ENCODE measurements at regions not wholly inside any gene's neighbourhood (a gene's known extent, or its start where the extent isn't known, plus 50 kb on each side); places are given as distances from the start of the nearest gene placed in this dataset.

DNA sequence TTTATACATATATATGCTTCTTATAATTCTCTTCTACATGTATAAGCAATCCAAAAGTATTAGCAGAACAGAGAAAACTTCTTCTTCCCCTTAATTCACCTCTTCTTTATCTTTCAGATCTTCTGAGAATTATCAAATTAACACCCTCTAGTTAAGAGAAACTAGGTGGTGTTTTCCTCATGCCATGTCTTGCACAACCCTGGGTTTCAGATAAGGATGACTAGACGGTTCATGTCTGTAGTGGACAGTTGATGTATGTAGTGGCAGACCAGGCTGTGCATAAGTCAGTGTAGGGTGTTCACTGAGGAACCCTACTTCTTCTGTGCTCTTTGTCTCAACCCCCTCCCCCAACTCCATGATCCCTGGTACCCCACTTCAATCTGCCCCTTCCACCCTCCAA, 187.3 kb downstream of the SAMD5 start:
- H3K27ac ChIP-seq, result no peak overlapping the region
- DNase-seq (ENCODE audit: low spot score in 2 of 2), result no peak
- H3K36me3 ChIP-seq, result no peaks in the 10 kb centered on the region
- no peaks in the 10 kb centered on the region for H3K4me1 ChIP-seq
- no peaks in the 10 kb centered on the region for H3K9me3 ChIP-seq
- no peak overlapping the region for H3K4me3 ChIP-seq
- H3K27me3 ChIP-seq, result no peaks in the 10 kb centered on the region
- TF ChIP-seq POLR2AphosphoS5 (IDR thresholded peaks at IDR 0.05) (no peak), POLR2A (IDR thresholded peaks at IDR 0.05) (no peak)
- TF ChIP-seq, protein P1, sequence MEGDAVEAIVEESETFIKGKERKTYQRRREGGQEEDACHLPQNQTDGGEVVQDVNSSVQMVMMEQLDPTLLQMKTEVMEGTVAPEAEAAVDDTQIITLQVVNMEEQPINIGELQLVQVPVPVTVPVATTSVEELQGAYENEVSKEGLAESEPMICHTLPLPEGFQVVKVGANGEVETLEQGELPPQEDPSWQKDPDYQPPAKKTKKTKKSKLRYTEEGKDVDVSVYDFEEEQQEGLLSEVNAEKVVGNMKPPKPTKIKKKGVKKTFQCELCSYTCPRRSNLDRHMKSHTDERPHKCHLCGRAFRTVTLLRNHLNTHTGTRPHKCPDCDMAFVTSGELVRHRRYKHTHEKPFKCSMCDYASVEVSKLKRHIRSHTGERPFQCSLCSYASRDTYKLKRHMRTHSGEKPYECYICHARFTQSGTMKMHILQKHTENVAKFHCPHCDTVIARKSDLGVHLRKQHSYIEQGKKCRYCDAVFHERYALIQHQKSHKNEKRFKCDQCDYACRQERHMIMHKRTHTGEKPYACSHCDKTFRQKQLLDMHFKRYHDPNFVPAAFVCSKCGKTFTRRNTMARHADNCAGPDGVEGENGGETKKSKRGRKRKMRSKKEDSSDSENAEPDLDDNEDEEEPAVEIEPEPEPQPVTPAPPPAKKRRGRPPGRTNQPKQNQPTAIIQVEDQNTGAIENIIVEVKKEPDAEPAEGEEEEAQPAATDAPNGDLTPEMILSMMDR (IDR thresholded peaks at IDR 0.05), result no peak
- intact Hi-C loops (cut with DNase I; ENCODE audit: low total_unique reads), result no loop called here

DNA sequence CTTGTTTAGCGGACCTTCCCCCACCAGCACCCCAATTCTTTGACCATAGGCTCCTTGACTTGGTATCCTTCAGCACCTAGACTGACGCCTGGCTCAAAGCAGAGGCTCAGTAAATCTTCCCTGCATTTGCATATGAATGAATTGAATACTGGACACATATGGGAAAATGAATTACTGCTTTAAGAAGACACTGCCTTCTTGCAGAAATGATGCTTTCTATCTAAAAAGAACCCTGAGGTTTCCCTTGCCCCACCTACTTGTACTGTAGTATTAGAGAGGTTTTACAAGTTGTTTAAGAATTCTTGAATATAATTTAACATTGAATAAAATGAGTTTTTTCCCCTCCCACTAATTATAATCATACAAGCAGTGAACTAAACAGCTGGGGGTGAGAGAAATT, 190.7 kb downstream of the SAMD5 start:
- H3K4me3 ChIP-seq, result no peak overlapping the region
- TF ChIP-seq POLR2A (IDR thresholded peaks at IDR 0.05) (no peak), POLR2AphosphoS5 (IDR thresholded peaks at IDR 0.05) (no peak)
- TF ChIP-seq, protein P1 (IDR thresholded peaks at IDR 0.05), result no peak
- no peak for DNase-seq (ENCODE audit: low spot score in 2 of 2)
- no peaks in the 10 kb centered on the region for H3K4me1 ChIP-seq
- intact Hi-C loops (cut with DNase I; ENCODE audit: low total_unique reads), result loop anchor here (2.0 kb wide), 1 partner anchor 44 kb away; no protein-coding TSS in a partner anchor
- no peaks in the 10 kb centered on the region for H3K9me3 ChIP-seq
- no peak overlapping the region for H3K27ac ChIP-seq
- H3K36me3 ChIP-seq, result no peaks in the 10 kb centered on the region
- no peaks in the 10 kb centered on the region for H3K27me3 ChIP-seq

DNA sequence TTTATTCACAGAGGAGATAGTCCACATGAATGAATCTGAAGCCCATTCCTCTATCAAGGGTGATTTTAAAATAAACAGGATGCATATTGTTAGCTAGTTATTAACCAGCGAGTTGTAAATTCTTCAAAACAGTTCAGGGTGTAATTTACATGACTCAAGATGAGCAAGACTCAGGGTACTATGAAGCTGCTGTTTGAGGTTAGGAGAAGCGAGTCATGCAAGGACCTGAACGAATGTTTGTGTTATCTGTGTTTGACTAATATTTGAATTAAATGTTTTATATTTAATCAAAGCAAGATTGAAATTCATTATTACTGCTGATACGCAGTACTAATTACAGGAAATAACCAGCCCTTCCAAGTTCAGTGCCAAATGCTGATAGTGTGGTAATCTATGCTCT, 191.1 kb downstream of the SAMD5 start:
- DNase-seq (ENCODE audit: low spot score in 2 of 2), result no peak
- no peak for TF ChIP-seq POLR2AphosphoS5 (IDR thresholded peaks at IDR 0.05)
- no peak for TF ChIP-seq POLR2A (IDR thresholded peaks at IDR 0.05)
- TF ChIP-seq, protein P1 (IDR thresholded peaks at IDR 0.05), result no peak
- intact Hi-C loops (cut with DNase I; ENCODE audit: low total_unique reads), result loop anchor here (2.0 kb wide), 1 partner anchor 43 kb away; no protein-coding TSS in a partner anchor

DNA sequence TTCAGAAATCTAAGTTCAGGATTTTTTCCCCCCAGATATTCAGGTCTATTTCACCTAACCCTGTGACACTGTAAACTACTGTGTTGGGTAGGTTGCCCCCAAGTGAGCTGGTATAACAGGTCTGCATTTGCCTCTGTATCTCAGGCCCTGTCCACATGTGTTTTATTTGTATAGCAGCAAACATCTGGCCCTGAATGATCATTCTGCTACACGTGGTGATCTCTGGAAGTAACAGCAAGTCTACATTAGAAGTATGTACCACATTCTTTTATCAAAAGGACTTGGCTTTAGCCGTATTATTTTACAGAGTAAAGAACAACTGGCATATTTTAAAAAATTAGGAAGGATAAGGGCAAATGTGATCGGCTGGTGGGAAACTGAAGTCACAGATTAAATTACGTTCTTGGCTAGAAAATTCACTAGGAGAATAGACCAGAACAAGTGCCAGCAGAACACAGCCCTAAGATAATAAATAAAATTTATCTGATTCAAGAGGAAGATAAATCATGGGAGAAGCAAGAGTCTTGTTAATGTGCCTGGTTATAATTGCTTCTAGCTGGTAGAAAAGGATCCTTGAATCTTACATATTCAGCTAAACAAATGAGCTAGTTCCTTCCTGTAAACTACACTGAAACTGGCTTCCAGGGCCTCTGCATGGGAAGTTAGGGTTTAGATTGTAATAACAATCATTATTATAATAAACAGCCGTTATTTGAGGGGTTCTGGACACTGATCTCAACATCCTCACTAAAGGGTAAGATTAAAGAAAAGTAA, 192.1 kb downstream of the SAMD5 start:
- intact Hi-C loops (cut with DNase I; ENCODE audit: low total_unique reads), result no loop called here

More for the DNA sequence above, 191.1 kb downstream of the SAMD5 start:
- H3K4me1 ChIP-seq, result no peaks in the 10 kb centered on the region
- no peaks in the 10 kb centered on the region for H3K36me3 ChIP-seq
- no peak overlapping the region for H3K27ac ChIP-seq
- no peak overlapping the region for H3K4me3 ChIP-seq
- H3K27me3 ChIP-seq, result no peaks in the 10 kb centered on the region
- H3K9me3 ChIP-seq, result no peaks in the 10 kb centered on the region

DNA sequence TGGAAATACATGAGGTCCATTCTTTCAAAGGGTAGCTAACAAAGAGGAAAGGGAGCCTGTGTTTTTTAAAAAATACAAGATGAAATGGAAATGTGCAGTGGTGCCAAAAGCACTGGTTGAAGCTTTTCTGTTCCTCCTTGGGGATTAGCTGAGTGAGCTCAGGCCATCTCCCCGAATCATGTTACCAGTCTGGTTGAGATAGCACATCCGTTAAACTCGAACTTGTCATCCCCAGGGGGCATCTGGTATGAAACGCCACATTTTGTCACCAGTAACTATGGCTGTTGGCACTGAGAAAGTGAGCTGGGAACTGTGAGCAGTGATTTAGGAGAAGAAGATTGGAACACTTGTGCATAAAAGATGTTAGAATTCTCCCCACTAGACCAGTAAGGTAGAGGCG, 196.2 kb downstream of the SAMD5 start:
- DNase-seq (ENCODE audit: low spot score in 2 of 2), result no peak
- Histone ChIP-seq H3K4me3 (no peak overlapping the region), H3K4me1 (no peaks in the 10 kb centered on the region), H3K27me3 (no peaks in the 10 kb centered on the region), H3K9me3 (no peaks in the 10 kb centered on the region), H3K36me3 (no peaks in the 10 kb centered on the region), H3K27ac (no peak overlapping the region)
- TF ChIP-seq, protein P1 (IDR thresholded peaks at IDR 0.05), result no peak
- no peak for TF ChIP-seq POLR2A (IDR thresholded peaks at IDR 0.05)
- TF ChIP-seq POLR2AphosphoS5 (IDR thresholded peaks at IDR 0.05), result no peak
- intact Hi-C loops (cut with DNase I; ENCODE audit: low total_unique reads), result no loop called here

More for the DNA sequence above, 192.1 kb downstream of the SAMD5 start:
- TF ChIP-seq POLR2AphosphoS5 (IDR thresholded peaks at IDR 0.05) (no peak), POLR2A (IDR thresholded peaks at IDR 0.05) (no peak)
- TF ChIP-seq, protein P1 (IDR thresholded peaks at IDR 0.05), result no peak
- DNase-seq (ENCODE audit: low spot score in 2 of 2), result no peak
- H3K27me3 ChIP-seq, result no peaks in the 10 kb centered on the region
- H3K36me3 ChIP-seq, result no peaks in the 10 kb centered on the region
- H3K4me1 ChIP-seq, result no peaks in the 10 kb centered on the region
- H3K4me3 ChIP-seq, result no peak overlapping the region
- H3K9me3 ChIP-seq, result no peaks in the 10 kb centered on the region
- no peak overlapping the region for H3K27ac ChIP-seq

All from breast epithelium (tissue), 4 donors.